ENCODE measurements at regions not wholly inside any gene's neighbourhood (a gene's known extent, or its start where the extent isn't known, plus 50 kb on each side); places are given as distances from the start of the nearest gene placed in this dataset.
A peak's percentile ranks its signal among the peaks of the same experiment; 100 is the strongest.

- TF ChIP-seq CBX3 (IDR thresholded peaks at IDR 0.05; ENCODE audit: borderline replicate concordance in 1 of 2, low read length in 2 of 2) (peak in 1 of 2 experiments; percentile 39; a peak in 1 of 3 replicates), KAT7 (CRISPR knock-in tag; IDR thresholded peaks at IDR 0.05; ENCODE audit: borderline replicate concordance) (no peak), ETS2 (tag; IDR thresholded peaks at IDR 0.05; ENCODE audit: borderline replicate concordance, poor library complexity, severe bottlenecking) (no peak), IRF9 (tag; IDR thresholded peaks at IDR 0.05) (no peak), SMAD1 (IDR thresholded peaks at IDR 0.05; ENCODE audit: low read depth, low read length, partially characterized antibody) (peak; percentile 24), ELF1 (tag; IDR thresholded peaks at IDR 0.05) (peak; percentile 68), POLR2AphosphoS2 (IDR thresholded peaks at IDR 0.05; ENCODE audit: low read length) (0 out of 2 replicates have a peak, but pooled peaks have one; percentile 40), KLF16 (IDR thresholded peaks at IDR 0.05) (peak; percentile 82), PREB (CRISPR knock-in tag; IDR thresholded peaks at IDR 0.05) (no peak), SLC30A9 (CRISPR knock-in tag; IDR thresholded peaks at IDR 0.05) (no peak), NR2C2 (CRISPR knock-in tag; IDR thresholded peaks at IDR 0.05) (no peak), NR2C2 (tag; IDR thresholded peaks at IDR 0.05) (peak; percentile 89), ZKSCAN3 (CRISPR knock-in tag; IDR thresholded peaks at IDR 0.05) (no peak), BCLAF1 (IDR thresholded peaks at IDR 0.05; ENCODE audit: borderline replicate concordance in 1 of 2, control insufficient read depth in 1 of 2, low read depth in 2 of 2, low read length in 1 of 2) (peak in 1 of 2 experiments; percentile 43; a peak in 1 of 4 replicates), STAT5A (IDR thresholded peaks at IDR 0.05; ENCODE audit: borderline replicate concordance, low read length) (peak; percentile 72; the same call in 1 of the 2 replicates), MTA2 (IDR thresholded peaks at IDR 0.05; ENCODE audit: low read depth) (peak; percentile 56), ZNF124 (CRISPR knock-in tag; IDR thresholded peaks at IDR 0.05) (no peak), BACH1 (tag; IDR thresholded peaks at IDR 0.05) (peak; percentile 82; the same call in 1 of the 2 replicates), PHF20 (IDR thresholded peaks at IDR 0.05; ENCODE audit: partially characterized antibody) (no peak), NCOA1 (IDR thresholded peaks at IDR 0.05; ENCODE audit: low read depth) (peak; percentile 91; the same call in 1 of the 2 replicates), CREM (IDR thresholded peaks at IDR 0.05; ENCODE audit: low read depth) (peak; percentile 91), ZNF639 (CRISPR knock-in tag; conservative IDR thresholded peaks at IDR 0.05 in 1 of 2, IDR thresholded peaks at IDR 0.05 in 1 of 2) (peak in 1 of 2 experiments; percentile 37; a peak in 1 of 4 replicates)
These were observed 66.3 kb upstream of the CD93 start (continued) for GRCh38 chr20:23152308-23152892.
